K562 (cell line): ENCODE measurements at regions not wholly inside any gene's neighbourhood (a gene's known extent, or its start where the extent isn't known, plus 50 kb on each side); places are given as distances from the start of the nearest gene placed in this dataset.

Source experiments
- ATAC-seq: fragments of 200-7000 bp; cut with Tn5 transposase; 3 replicates; pipeline ENCODE4 v1.9.1; 2020; ENCODE audit warnings: moderate library complexity
- BruUV-seq: library from RNA; stranded (reverse); fragments of 400-500 nt; replicated peaks from 2 replicates; lab custom pipeline; 2021; lab: Mats Ljungman, UMichigan
- CTCF ChIA-PET: fragments of 300-600 bp; formaldehyde crosslinking; extraction: SDS; loops from one replicate; lab custom pipeline; 2021; ENCODE audit warnings: low intra/inter-chr PET ratio; lab: Yijun Ruan, JAX
- POLR2A ChIA-PET: fragments of 300-600, 350-650 bp; sonication (Branson Sonifier 250); formaldehyde crosslinking; extraction: SDS; loops from one replicate; lab custom pipeline; 2021; ENCODE audit warnings: antibody characterized with exemption, inconsistent platforms; lab: Yijun Ruan, JAX
- DNase-seq, 4 experiments: peaks; one replicate each; pipeline versions ENCODE4 v3.0.0 to v3.0.0-alpha.2; 2011 to 2018; ENCODE audit warnings: low spot score in 3 of 4, mixed read lengths in 3 of 4; ENCODE audit errors: extremely low read depth in 1 of 4
- FAIRE-seq: peaks from 2 replicates; lab custom pipeline; 2011; peaks lifted over from hg19 to GRCh38; lab: Jason Lieb, UNC
- H2AFZ ChIP-seq: 2 replicates; pipeline ENCODE4 v1.6.0; 2011; ENCODE audit warnings: low read depth, low read length, control low read depth, inconsistent platforms
- H3K27ac ChIP-seq: fragments of 200-600 bp; 3 replicates; pipeline ENCODE4 v1.8.0; 2011; ENCODE audit warnings: low read depth, mild to moderate bottlenecking, control low read depth, inconsistent platforms, low read length, moderate library complexity, mixed read lengths; ENCODE audit errors: extremely low read depth
- H3K27me3 ChIP-seq, 2 experiments: fragments of 300-600 bp in 1 of 2; 2 replicates in 1 of 2; 3 replicates in 1 of 2; pipeline versions ENCODE4 v1.6.0 to v1.8.0; 2011; ENCODE audit warnings: inconsistent platforms in 2 of 2, low read length in 2 of 2, mild to moderate bottlenecking in 1 of 2, mixed read lengths in 1 of 2, moderate library complexity in 1 of 2; ENCODE audit not compliant: control insufficient read depth in 2 of 2, insufficient read depth in 2 of 2
- H3K36me3 ChIP-seq: fragments of 300-600 bp; 3 replicates; pipeline ENCODE4 v1.8.0; 2011; ENCODE audit warnings: mild to moderate bottlenecking, low read length, inconsistent platforms; ENCODE audit not compliant: control insufficient read depth, insufficient read depth
- H3K4me1 ChIP-seq, 2 experiments: fragments of 200-600 bp in 1 of 2; replicated peaks in 1 of 2; 2 replicates in 1 of 2; 3 replicates in 1 of 2; pipeline versions ENCODE4 v1.5.1 to v1.8.0; 2011; ENCODE audit warnings: inconsistent platforms in 2 of 2, low read length in 2 of 2, mild to moderate bottlenecking in 1 of 2, mixed read lengths in 1 of 2, moderate library complexity in 1 of 2; ENCODE audit not compliant: control insufficient read depth in 2 of 2, insufficient read depth in 2 of 2
- H3K4me2 ChIP-seq: 2 replicates; pipeline ENCODE4 v1.6.1; 2011; ENCODE audit warnings: low read length, control low read depth, inconsistent platforms, mixed read lengths; ENCODE audit not compliant: insufficient read depth
- H3K4me3 ChIP-seq: fragments of 200-600 bp; sonication (generic), shearing (Covaris generic); 2 replicates; pipeline ENCODE4 v1.5.1; 2016; ENCODE audit warnings: control low read depth, inconsistent platforms
- H3K79me2 ChIP-seq: fragments of 200-600 bp; 3 replicates; pipeline ENCODE4 v1.8.0; 2011; ENCODE audit warnings: low read length, inconsistent platforms; ENCODE audit not compliant: control insufficient read depth, insufficient read depth
- H3K9ac ChIP-seq, 2 experiments: 2 replicates each; pipeline versions ENCODE4 v1.6.0 to v1.6.1; 2011; ENCODE audit warnings: low read depth in 2 of 2, low read length in 2 of 2, control low read depth in 1 of 2, inconsistent platforms in 1 of 2, mild to moderate bottlenecking in 1 of 2, mixed read lengths in 1 of 2; ENCODE audit not compliant: insufficient read depth in 1 of 2
- H3K9me1 ChIP-seq: one replicate; pipeline ENCODE4 v1.6.0; 2011; ENCODE audit warnings: inconsistent platforms, mild to moderate bottlenecking, low read length, moderate library complexity; ENCODE audit not compliant: control insufficient read depth, insufficient read depth
- H3K9me3 ChIP-seq: replicated peaks from 2 replicates; pipeline ENCODE4 v1.5.1; 2011; ENCODE audit warnings: low read depth, low read length, inconsistent platforms; ENCODE audit not compliant: control insufficient read depth, insufficient read depth
- H4K20me1 ChIP-seq: replicated peaks from 2 replicates; pipeline ENCODE4 v1.6.1; 2011; ENCODE audit warnings: low read length, inconsistent platforms, mixed read lengths; ENCODE audit not compliant: control insufficient read depth, insufficient read depth
- ATF1 ChIP-seq, 2 experiments: fragments of 450-650 bp in 1 of 2; IDR thresholded peaks; 2 replicates each; pipeline ENCODE4 v1.6.1; 2016; ENCODE audit warnings: missing compliant biosample characterization in 1 of 2, missing genetic modification characterization in 1 of 2
- CBX8 ChIP-seq: fragments of 200-600 bp; sonication (generic); IDR thresholded peaks from 2 replicates; pipeline ENCODE4 v1.6.1; 2012; ENCODE audit warnings: borderline replicate concordance, mixed run types, low read depth, mild to moderate bottlenecking, moderate library complexity, mixed read lengths, low read length, control low read depth, inconsistent platforms; ENCODE audit not compliant: poor library complexity, severe bottlenecking; ENCODE audit errors: extremely low read depth
- DIDO1 ChIP-seq: fragments of 450-650 bp; IDR thresholded peaks from 2 replicates; pipeline ENCODE4 v1.6.1; 2016; ENCODE audit warnings: low read depth, missing biosample characterization, missing genetic modification characterization
- FIP1L1 ChIP-seq: fragments of 200-400 bp; formaldehyde crosslinking; IDR thresholded peaks from 2 replicates; pipeline ENCODE4 v1.6.1; 2018; ENCODE audit warnings: mild to moderate bottlenecking, low read depth, low read length; ENCODE audit not compliant: poor library complexity, severe bottlenecking
- HNRNPK ChIP-seq: fragments of 200-400 bp; formaldehyde crosslinking; IDR thresholded peaks from one replicate; pipeline ENCODE4 v1.6.1; 2018; ENCODE audit warnings: mild to moderate bottlenecking, low read depth, low read length; ENCODE audit not compliant: poor library complexity, severe bottlenecking
- SMARCB1 ChIP-seq: IDR thresholded peaks from 2 replicates; pipeline ENCODE4 v1.6.1; 2011; ENCODE audit warnings: improper control_type of control experiment, low read depth; ENCODE audit not compliant: insufficient read length
- ZNF316 ChIP-seq: fragments of 450-650 bp; IDR thresholded peaks from 2 replicates; pipeline ENCODE4 v1.6.1; 2016
- WGBS: fragments of 100-300 bp; shearing (Covaris generic); methylation state at CpG from one replicate; pipeline ENCODE4 v1.1.6; 2016; ENCODE audit warnings: low coverage, mixed read lengths; ENCODE audit not compliant: insufficient coverage; ENCODE audit errors: missing lambda C conversion rate; 5-methylcytosine and 5-hydroxymethylcytosine counted together
- in situ Hi-C: fragments of 300-500 bp; cut with MboI; formaldehyde crosslinking; loops from 4 replicates; pipeline ENCODE4 v1.15.0; 2018; ENCODE audit warnings: inconsistent platforms, mixed read lengths
- intact Hi-C: fragments of 100-400 bp; cut with micrococcal nuclease; formaldehyde crosslinking; loops from 2 replicates; pipeline ENCODE4 v1.14.2; 2022
- TF ChIP-seq, protein P1 (sequence below), 2 experiments: fragments of 450-650 bp in 1 of 2; sonication (generic) in 1 of 2; formaldehyde crosslinking in 1 of 2; IDR thresholded peaks; 2 replicates each; pipeline versions ENCODE4 v1.7.1 to v1.9.0; 2016 to 2022; ENCODE audit warnings: inconsistent platforms in 1 of 2, mild to moderate bottlenecking in 1 of 2, missing genetic modification reagents in 1 of 2

DNA sequence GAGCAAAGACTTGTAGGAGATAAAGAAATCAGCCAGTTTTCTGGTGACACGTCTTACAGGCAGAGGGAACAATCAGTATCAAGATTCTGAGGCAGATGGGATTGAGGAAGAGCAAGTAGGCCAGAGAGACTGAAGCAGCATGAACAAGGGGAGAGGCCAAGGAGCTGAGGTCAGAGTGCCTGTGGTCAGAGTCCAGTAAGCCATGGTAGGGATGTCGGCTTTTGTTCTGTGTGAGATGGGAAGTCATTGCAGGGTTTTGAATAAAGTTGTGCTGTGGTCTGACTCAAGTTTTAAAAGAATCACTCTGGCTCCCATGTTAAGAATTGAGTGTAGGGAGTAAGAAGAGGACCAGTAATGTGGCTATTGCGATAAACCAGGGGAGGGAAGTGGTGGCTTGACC lies 85.9 kb upstream of the IVNS1ABP start:
- H3K27me3 ChIP-seq, result no peaks in the 10 kb centered on the region
- H3K9ac ChIP-seq, result no peak overlapping the region
- CTCF ChIA-PET, result no interaction called here
- WGBS, result 23% methylated on average over 3 of the region's 3 CpGs
- no peak for FAIRE-seq
- intact Hi-C loops, result no loop called here
- TF ChIP-seq ATF1 (CRISPR knock-in tag; IDR thresholded peaks at IDR 0.05) (no peak), ATF1 (tag; IDR thresholded peaks at IDR 0.05) (no peak), SMARCB1 (no peak), DIDO1 (tag) (0 out of 2 replicates have a peak, but pooled peaks have one; percentile 14), HNRNPK (no peak), FIP1L1 (no peak), CBX8 (no peak), ZNF316 (no peak)
- TF ChIP-seq, protein P1, sequence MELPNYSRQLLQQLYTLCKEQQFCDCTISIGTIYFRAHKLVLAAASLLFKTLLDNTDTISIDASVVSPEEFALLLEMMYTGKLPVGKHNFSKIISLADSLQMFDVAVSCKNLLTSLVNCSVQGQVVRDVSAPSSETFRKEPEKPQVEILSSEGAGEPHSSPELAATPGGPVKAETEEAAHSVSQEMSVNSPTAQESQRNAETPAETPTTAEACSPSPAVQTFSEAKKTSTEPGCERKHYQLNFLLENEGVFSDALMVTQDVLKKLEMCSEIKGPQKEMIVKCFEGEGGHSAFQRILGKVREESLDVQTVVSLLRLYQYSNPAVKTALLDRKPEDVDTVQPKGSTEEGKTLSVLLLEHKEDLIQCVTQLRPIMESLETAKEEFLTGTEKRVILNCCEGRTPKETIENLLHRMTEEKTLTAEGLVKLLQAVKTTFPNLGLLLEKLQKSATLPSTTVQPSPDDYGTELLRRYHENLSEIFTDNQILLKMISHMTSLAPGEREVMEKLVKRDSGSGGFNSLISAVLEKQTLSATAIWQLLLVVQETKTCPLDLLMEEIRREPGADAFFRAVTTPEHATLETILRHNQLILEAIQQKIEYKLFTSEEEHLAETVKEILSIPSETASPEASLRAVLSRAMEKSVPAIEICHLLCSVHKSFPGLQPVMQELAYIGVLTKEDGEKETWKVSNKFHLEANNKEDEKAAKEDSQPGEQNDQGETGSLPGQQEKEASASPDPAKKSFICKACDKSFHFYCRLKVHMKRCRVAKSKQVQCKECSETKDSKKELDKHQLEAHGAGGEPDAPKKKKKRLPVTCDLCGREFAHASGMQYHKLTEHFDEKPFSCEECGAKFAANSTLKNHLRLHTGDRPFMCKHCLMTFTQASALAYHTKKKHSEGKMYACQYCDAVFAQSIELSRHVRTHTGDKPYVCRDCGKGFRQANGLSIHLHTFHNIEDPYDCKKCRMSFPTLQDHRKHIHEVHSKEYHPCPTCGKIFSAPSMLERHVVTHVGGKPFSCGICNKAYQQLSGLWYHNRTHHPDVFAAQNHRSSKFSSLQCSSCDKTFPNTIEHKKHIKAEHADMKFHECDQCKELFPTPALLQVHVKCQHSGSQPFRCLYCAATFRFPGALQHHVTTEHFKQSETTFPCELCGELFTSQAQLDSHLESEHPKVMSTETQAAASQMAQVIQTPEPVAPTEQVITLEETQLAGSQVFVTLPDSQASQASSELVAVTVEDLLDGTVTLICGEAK (IDR thresholded peaks at IDR 0.05), result peak; percentile 70
- TF ChIP-seq, protein P1 (CRISPR knock-in tag; IDR thresholded peaks at IDR 0.05), result peak; percentile 52; the same call in 1 of the 2 replicates
- TF ChIP-seq, all 486 proteins: peak for 2
- H3K4me3 ChIP-seq, result no peak overlapping the region
- peak; percentile 38; the same call in 2 of the 3 replicates for ATAC-seq
- no TSS peak for BruUV-seq
- no peaks in the 10 kb centered on the region for H3K9me1 ChIP-seq
- H4K20me1 ChIP-seq, result no peaks in the 10 kb centered on the region
- H3K79me2 ChIP-seq, result no peaks in the 10 kb centered on the region
- peaks cover 6 to 17% of the 10 kb centered on the region in 2 experiments; a peak in 4 of 5 replicates for H3K4me1 ChIP-seq
- H3K36me3 ChIP-seq, result no peaks in the 10 kb centered on the region
- peak overlapping the region; percentile 22 for H2AFZ ChIP-seq
- H3K27ac ChIP-seq, result no peak overlapping the region
- in situ Hi-C loops, result no loop called here
- POLR2A ChIA-PET, result interaction anchor here (0.7 kb wide), 1 partner anchor 13 kb away, joined by 3 read pairs; no protein-coding TSS in a partner anchor
- DNase-seq, result peak in 1 of 4 experiments; percentile 16
- H3K4me2 ChIP-seq, result no peak overlapping the region
- H3K9me3 ChIP-seq, result 0 out of 2 replicates have a peak, but pooled peaks cover 2% of the 10 kb centered on the region
